WTC11 (cell line): ENCODE measurements at regions not wholly inside any gene's neighbourhood (a gene's known extent, or its start where the extent isn't known, plus 50 kb on each side); places are given as distances from the start of the nearest gene placed in this dataset.

Source experiments
- ATAC-seq: fragments of 200-7000 bp; cut with Tn5 transposase; 2 replicates; pipeline ENCODE4 v1.10.0; 2021; ENCODE audit warnings: mild to moderate bottlenecking, moderate library complexity
- CTCF ChIA-PET: fragments of 300-600 bp; sonication (Branson Sonifier 250); formaldehyde crosslinking; loops from one replicate; lab custom pipeline; 2021; ENCODE audit warnings: antibody characterized with exemption; lab: Charles Lee
- POLR2A ChIA-PET: fragments of 350-600 bp; sonication (Branson Sonifier 250); formaldehyde crosslinking; loops from one replicate; lab custom pipeline; 2021; ENCODE audit warnings: antibody characterized with exemption; lab: Charles Lee
- DNase-seq: peaks from one replicate; pipeline ENCODE4 v3.0.0; 2021; ENCODE audit warnings: low spot score
- H3K27ac Mint-ChIP-seq: 2 replicates; pipeline ENCODE4 v1.8.0; 2021; ENCODE audit warnings: mixed read lengths
- H3K27me3 Mint-ChIP-seq: 2 replicates; pipeline ENCODE4 v1.8.0; 2021; ENCODE audit warnings: low read depth, mild to moderate bottlenecking, moderate library complexity, mixed read lengths
- H3K36me3 Mint-ChIP-seq: 2 replicates; pipeline ENCODE4 v1.8.0; 2021; ENCODE audit warnings: mixed read lengths
- H3K4me1 Mint-ChIP-seq: 2 replicates; pipeline ENCODE4 v1.8.0; 2022; ENCODE audit warnings: mixed read lengths
- H3K4me3 Mint-ChIP-seq: 2 replicates; pipeline ENCODE4 v1.8.0; 2021; ENCODE audit warnings: mild to moderate bottlenecking, moderate library complexity, mixed read lengths
- H3K9me3 Mint-ChIP-seq: 2 replicates; pipeline ENCODE4 v1.8.0; 2021; ENCODE audit warnings: mixed read lengths
- ELF4 ChIP-seq: sonication (generic); formaldehyde crosslinking; IDR thresholded peaks from 2 replicates; pipeline ENCODE4 v1.8.1; 2022; ENCODE audit warnings: low read depth, mild to moderate bottlenecking, moderate library complexity, missing genetic modification reagents
- EMX1 ChIP-seq: fragments of 250-450 bp; sonication (Bioruptor Pico); IDR thresholded peaks from 2 replicates; pipeline ENCODE4 v1.8.0; 2021; ENCODE audit warnings: mild to moderate bottlenecking
- ESRRA ChIP-seq: sonication (generic); formaldehyde crosslinking; IDR thresholded peaks from 2 replicates; pipeline ENCODE4 v1.8.1; 2022; ENCODE audit warnings: mild to moderate bottlenecking, missing genetic modification reagents, borderline replicate concordance
- FOXP1 ChIP-seq: sonication (generic); formaldehyde crosslinking; IDR thresholded peaks from 2 replicates; pipeline ENCODE4 v1.8.0; 2022; ENCODE audit warnings: missing genetic modification reagents, mild to moderate bottlenecking, moderate library complexity, borderline replicate concordance
- GABPB1 ChIP-seq: sonication (generic); formaldehyde crosslinking; IDR thresholded peaks from 2 replicates; pipeline ENCODE4 v1.8.1; 2023; ENCODE audit warnings: mild to moderate bottlenecking, missing genetic modification reagents
- HMGA2 ChIP-seq: fragments of 250-450 bp; sonication (Bioruptor Pico); IDR thresholded peaks from 2 replicates; pipeline ENCODE4 v1.4.0; 2021; ENCODE audit warnings: mild to moderate bottlenecking, moderate library complexity
- NFATC4 ChIP-seq: fragments of 250-450 bp; sonication (Bioruptor Pico); IDR thresholded peaks from 2 replicates; pipeline ENCODE4 v1.9.0; 2021; ENCODE audit warnings: mild to moderate bottlenecking
- RORB ChIP-seq: fragments of 250-450 bp; sonication (Bioruptor Pico); IDR thresholded peaks from 2 replicates; pipeline ENCODE4 v1.9.0; 2021; ENCODE audit warnings: mild to moderate bottlenecking
- SMAD3 ChIP-seq: sonication (generic); formaldehyde crosslinking; IDR thresholded peaks from 2 replicates; pipeline ENCODE4 v1.8.0; 2022; ENCODE audit warnings: missing genetic modification reagents, mild to moderate bottlenecking, borderline replicate concordance
- SMAD4 ChIP-seq: sonication (generic); formaldehyde crosslinking; IDR thresholded peaks from 2 replicates; pipeline ENCODE4 v1.8.0; 2022; ENCODE audit warnings: mild to moderate bottlenecking, missing genetic modification reagents
- SP1 ChIP-seq: sonication (generic); formaldehyde crosslinking; conservative IDR thresholded peaks from 2 replicates; pipeline ENCODE4 v1.8.1; 2022; ENCODE audit warnings: missing genetic modification reagents
- TCF7 ChIP-seq: sonication (generic); formaldehyde crosslinking; IDR thresholded peaks from 2 replicates; pipeline ENCODE4 v1.8.0; 2022; ENCODE audit warnings: mild to moderate bottlenecking, low read depth, missing genetic modification reagents, moderate library complexity
- TP53 ChIP-seq: sonication (generic); formaldehyde crosslinking; IDR thresholded peaks from 2 replicates; pipeline ENCODE4 v1.8.1; 2023; ENCODE audit warnings: mild to moderate bottlenecking, missing genetic modification reagents
- ZNF121 ChIP-seq: sonication (generic); formaldehyde crosslinking; IDR thresholded peaks from 2 replicates; pipeline ENCODE4 v1.8.0; 2023; ENCODE audit warnings: missing genetic modification reagents
- ZNF396 ChIP-seq: fragments of 250-450 bp; sonication (Bioruptor Pico); IDR thresholded peaks from 2 replicates; pipeline ENCODE4 v1.8.0; 2021; ENCODE audit warnings: mild to moderate bottlenecking, moderate library complexity, borderline replicate concordance
- ZNF416 ChIP-seq: fragments of 250-450 bp; sonication (Bioruptor Pico); IDR thresholded peaks from 2 replicates; pipeline ENCODE4 v1.9.0; 2021; ENCODE audit warnings: mild to moderate bottlenecking, inconsistent platforms
- TF ChIP-seq, protein P1 (sequence below): sonication (generic); formaldehyde crosslinking; IDR thresholded peaks from 2 replicates; pipeline ENCODE4 v1.8.0; 2023; ENCODE audit warnings: mild to moderate bottlenecking, missing genetic modification reagents
- TF ChIP-seq, protein P2 (sequence below): sonication (generic); formaldehyde crosslinking; IDR thresholded peaks from 2 replicates; pipeline ENCODE4 v1.8.1; 2023; ENCODE audit warnings: mild to moderate bottlenecking, missing genetic modification reagents
- TF ChIP-seq, protein P3 (sequence below): sonication (generic); formaldehyde crosslinking; conservative IDR thresholded peaks from 2 replicates; pipeline ENCODE4 v1.8.1; 2023; ENCODE audit warnings: mild to moderate bottlenecking, low read depth, missing genetic modification reagents, moderate library complexity
- TF ChIP-seq, protein P4 (sequence below): sonication (generic); formaldehyde crosslinking; IDR thresholded peaks from 2 replicates; pipeline ENCODE4 v1.8.1; 2023; ENCODE audit warnings: mild to moderate bottlenecking, missing genetic modification reagents, moderate library complexity
- TF ChIP-seq, protein P5 (sequence below): sonication (generic); formaldehyde crosslinking; IDR thresholded peaks from 2 replicates; pipeline ENCODE4 v1.8.1; 2022; ENCODE audit warnings: low read depth, mild to moderate bottlenecking, moderate library complexity, missing genetic modification reagents, borderline replicate concordance
- TF ChIP-seq, protein P6 (sequence below): fragments of 250-450 bp; sonication (Bioruptor Pico); IDR thresholded peaks from 2 replicates; pipeline ENCODE4 v1.9.0; 2021; ENCODE audit warnings: mild to moderate bottlenecking

DNA sequence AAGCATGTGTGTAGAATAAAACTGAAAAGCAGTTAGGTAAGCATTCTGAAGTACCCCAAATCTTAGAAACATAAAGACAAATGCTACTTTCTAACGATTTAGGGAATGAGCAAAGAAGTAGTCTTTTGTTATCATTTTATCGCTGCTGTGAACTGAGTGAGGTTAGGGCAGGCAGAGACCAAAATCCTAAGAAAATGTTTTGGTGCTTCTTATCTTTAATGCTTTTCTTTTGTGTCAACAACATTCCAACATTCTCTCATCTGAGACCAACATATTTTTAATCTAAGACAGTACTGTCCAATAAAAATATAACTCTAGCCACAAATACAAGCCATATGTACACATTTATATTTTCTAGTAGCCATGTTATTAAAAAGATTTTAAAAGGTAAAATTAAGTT is 789.4 kb upstream of the PIK3C3 start:
- POLR2A ChIA-PET, result no interaction called here
- Mint-ChIP-seq H3K9me3 (no peaks in the 10 kb centered on the region), H3K36me3 (no peaks in the 10 kb centered on the region), H3K27ac (no peak overlapping the region), H3K4me3 (no peak overlapping the region), H3K27me3 (no peaks in the 10 kb centered on the region), H3K4me1 (peaks cover 13% of the 10 kb centered on the region)
- ATAC-seq, result no peak
- CTCF ChIA-PET, result no interaction called here
- no peak for TF ChIP-seq SP1
- no peak for TF ChIP-seq GABPB1
- TF ChIP-seq, protein P1, sequence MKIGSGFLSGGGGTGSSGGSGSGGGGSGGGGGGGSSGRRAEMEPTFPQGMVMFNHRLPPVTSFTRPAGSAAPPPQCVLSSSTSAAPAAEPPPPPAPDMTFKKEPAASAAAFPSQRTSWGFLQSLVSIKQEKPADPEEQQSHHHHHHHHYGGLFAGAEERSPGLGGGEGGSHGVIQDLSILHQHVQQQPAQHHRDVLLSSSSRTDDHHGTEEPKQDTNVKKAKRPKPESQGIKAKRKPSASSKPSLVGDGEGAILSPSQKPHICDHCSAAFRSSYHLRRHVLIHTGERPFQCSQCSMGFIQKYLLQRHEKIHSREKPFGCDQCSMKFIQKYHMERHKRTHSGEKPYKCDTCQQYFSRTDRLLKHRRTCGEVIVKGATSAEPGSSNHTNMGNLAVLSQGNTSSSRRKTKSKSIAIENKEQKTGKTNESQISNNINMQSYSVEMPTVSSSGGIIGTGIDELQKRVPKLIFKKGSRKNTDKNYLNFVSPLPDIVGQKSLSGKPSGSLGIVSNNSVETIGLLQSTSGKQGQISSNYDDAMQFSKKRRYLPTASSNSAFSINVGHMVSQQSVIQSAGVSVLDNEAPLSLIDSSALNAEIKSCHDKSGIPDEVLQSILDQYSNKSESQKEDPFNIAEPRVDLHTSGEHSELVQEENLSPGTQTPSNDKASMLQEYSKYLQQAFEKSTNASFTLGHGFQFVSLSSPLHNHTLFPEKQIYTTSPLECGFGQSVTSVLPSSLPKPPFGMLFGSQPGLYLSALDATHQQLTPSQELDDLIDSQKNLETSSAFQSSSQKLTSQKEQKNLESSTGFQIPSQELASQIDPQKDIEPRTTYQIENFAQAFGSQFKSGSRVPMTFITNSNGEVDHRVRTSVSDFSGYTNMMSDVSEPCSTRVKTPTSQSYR, result no peak
- no peak for TF ChIP-seq FOXP1 (CRISPR knock-in tag)
- no peak for TF ChIP-seq ESRRA (CRISPR knock-in tag)
- TF ChIP-seq EMX1 (CRISPR knock-in tag), result no peak
- TF ChIP-seq ZNF121 (CRISPR knock-in tag), result no peak
- no peak for TF ChIP-seq HMGA2 (CRISPR knock-in tag)
- TF ChIP-seq SMAD3 (CRISPR knock-in tag), result no peak
- TF ChIP-seq, protein P2, sequence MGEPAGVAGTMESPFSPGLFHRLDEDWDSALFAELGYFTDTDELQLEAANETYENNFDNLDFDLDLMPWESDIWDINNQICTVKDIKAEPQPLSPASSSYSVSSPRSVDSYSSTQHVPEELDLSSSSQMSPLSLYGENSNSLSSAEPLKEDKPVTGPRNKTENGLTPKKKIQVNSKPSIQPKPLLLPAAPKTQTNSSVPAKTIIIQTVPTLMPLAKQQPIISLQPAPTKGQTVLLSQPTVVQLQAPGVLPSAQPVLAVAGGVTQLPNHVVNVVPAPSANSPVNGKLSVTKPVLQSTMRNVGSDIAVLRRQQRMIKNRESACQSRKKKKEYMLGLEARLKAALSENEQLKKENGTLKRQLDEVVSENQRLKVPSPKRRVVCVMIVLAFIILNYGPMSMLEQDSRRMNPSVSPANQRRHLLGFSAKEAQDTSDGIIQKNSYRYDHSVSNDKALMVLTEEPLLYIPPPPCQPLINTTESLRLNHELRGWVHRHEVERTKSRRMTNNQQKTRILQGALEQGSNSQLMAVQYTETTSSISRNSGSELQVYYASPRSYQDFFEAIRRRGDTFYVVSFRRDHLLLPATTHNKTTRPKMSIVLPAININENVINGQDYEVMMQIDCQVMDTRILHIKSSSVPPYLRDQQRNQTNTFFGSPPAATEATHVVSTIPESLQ, result no peak
- TF ChIP-seq NFATC4 (CRISPR knock-in tag), result no peak
- TF ChIP-seq, protein P3, sequence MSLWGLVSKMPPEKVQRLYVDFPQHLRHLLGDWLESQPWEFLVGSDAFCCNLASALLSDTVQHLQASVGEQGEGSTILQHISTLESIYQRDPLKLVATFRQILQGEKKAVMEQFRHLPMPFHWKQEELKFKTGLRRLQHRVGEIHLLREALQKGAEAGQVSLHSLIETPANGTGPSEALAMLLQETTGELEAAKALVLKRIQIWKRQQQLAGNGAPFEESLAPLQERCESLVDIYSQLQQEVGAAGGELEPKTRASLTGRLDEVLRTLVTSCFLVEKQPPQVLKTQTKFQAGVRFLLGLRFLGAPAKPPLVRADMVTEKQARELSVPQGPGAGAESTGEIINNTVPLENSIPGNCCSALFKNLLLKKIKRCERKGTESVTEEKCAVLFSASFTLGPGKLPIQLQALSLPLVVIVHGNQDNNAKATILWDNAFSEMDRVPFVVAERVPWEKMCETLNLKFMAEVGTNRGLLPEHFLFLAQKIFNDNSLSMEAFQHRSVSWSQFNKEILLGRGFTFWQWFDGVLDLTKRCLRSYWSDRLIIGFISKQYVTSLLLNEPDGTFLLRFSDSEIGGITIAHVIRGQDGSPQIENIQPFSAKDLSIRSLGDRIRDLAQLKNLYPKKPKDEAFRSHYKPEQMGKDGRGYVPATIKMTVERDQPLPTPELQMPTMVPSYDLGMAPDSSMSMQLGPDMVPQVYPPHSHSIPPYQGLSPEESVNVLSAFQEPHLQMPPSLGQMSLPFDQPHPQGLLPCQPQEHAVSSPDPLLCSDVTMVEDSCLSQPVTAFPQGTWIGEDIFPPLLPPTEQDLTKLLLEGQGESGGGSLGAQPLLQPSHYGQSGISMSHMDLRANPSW (CRISPR knock-in tag), result no peak
- no peak for TF ChIP-seq SMAD4
- no peak for TF ChIP-seq ZNF416
- TF ChIP-seq ELF4, result no peak
- TF ChIP-seq, protein P4, sequence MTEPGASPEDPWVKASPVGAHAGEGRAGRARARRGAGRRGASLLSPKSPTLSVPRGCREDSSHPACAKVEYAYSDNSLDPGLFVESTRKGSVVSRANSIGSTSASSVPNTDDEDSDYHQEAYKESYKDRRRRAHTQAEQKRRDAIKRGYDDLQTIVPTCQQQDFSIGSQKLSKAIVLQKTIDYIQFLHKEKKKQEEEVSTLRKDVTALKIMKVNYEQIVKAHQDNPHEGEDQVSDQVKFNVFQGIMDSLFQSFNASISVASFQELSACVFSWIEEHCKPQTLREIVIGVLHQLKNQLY (CRISPR knock-in tag), result no peak
- TF ChIP-seq TP53, result no peak
- no peak for TF ChIP-seq RORB (CRISPR knock-in tag)
- DNase-seq, result no peak

DNA sequence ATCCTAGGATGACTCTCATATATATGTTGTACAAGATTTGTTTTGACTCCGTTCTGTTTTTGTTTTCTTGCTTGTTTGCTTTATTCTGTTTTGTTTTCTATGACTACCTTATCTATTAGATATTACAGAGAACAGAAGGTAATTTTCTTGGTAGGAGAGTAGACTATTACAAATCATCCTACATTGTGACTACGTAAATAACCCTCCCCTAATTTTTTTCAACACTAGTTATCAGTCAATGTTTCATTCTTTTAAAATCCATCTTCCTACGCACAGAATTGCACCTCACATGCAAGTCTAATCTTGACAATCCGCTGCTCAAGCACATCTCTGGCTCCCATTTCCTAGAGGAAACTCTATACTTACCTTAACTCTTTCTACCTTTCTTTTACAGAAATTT is 792.3 kb upstream of the PIK3C3 start:
- Mint-ChIP-seq H3K4me1 (peaks cover 13% of the 10 kb centered on the region), H3K27me3 (no peaks in the 10 kb centered on the region), H3K9me3 (no peaks in the 10 kb centered on the region), H3K4me3 (no peak overlapping the region), H3K27ac (no peak overlapping the region), H3K36me3 (no peaks in the 10 kb centered on the region)
- ATAC-seq (no peak), DNase-seq (no peak)
- TF ChIP-seq, protein P2, result no peak
- TF ChIP-seq TCF7 (CRISPR knock-in tag) (no peak), ZNF396 (CRISPR knock-in tag) (no peak), SMAD3 (CRISPR knock-in tag) (no peak)
- TF ChIP-seq, protein P5, sequence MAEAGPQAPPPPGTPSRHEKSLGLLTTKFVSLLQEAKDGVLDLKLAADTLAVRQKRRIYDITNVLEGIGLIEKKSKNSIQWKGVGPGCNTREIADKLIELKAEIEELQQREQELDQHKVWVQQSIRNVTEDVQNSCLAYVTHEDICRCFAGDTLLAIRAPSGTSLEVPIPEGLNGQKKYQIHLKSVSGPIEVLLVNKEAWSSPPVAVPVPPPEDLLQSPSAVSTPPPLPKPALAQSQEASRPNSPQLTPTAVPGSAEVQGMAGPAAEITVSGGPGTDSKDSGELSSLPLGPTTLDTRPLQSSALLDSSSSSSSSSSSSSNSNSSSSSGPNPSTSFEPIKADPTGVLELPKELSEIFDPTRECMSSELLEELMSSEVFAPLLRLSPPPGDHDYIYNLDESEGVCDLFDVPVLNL (CRISPR knock-in tag), result no peak
- TF ChIP-seq, protein P6, sequence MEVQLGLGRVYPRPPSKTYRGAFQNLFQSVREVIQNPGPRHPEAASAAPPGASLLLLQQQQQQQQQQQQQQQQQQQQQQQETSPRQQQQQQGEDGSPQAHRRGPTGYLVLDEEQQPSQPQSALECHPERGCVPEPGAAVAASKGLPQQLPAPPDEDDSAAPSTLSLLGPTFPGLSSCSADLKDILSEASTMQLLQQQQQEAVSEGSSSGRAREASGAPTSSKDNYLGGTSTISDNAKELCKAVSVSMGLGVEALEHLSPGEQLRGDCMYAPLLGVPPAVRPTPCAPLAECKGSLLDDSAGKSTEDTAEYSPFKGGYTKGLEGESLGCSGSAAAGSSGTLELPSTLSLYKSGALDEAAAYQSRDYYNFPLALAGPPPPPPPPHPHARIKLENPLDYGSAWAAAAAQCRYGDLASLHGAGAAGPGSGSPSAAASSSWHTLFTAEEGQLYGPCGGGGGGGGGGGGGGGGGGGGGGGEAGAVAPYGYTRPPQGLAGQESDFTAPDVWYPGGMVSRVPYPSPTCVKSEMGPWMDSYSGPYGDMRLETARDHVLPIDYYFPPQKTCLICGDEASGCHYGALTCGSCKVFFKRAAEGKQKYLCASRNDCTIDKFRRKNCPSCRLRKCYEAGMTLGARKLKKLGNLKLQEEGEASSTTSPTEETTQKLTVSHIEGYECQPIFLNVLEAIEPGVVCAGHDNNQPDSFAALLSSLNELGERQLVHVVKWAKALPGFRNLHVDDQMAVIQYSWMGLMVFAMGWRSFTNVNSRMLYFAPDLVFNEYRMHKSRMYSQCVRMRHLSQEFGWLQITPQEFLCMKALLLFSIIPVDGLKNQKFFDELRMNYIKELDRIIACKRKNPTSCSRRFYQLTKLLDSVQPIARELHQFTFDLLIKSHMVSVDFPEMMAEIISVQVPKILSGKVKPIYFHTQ (CRISPR knock-in tag), result no peak
- CTCF ChIA-PET, result no interaction called here
- POLR2A ChIA-PET, result no interaction called here
